SJSA1 (cell line): ENCODE measurements at regions not wholly inside any gene's neighbourhood (a gene's known extent, or its start where the extent isn't known, plus 50 kb on each side); places are given as distances from the start of the nearest gene placed in this dataset.
"Not testable (repeated sequence)": the region's sequence is repeated elsewhere in the genome, so short reads cannot be mapped to it uniquely, and the experiment has no call there.

Experiments
- DNase-seq, 2 experiments: peaks; one replicate each; pipeline ENCODE4 v3.0.0-alpha.2; 2015 to 2020; ENCODE audit warnings: low spot score in 2 of 2, low read depth in 1 of 2
- H3K27ac ChIP-seq: fragments of 250-450 bp; sonication (Bioruptor Pico); 2 replicates; pipeline ENCODE4 v1.5.1; 2020; ENCODE audit warnings: mild to moderate bottlenecking, moderate library complexity
- H3K27me3 ChIP-seq: fragments of 250-450 bp; sonication (Bioruptor Pico); replicated peaks from 2 replicates; pipeline ENCODE4 v1.5.1; 2020; ENCODE audit warnings: mild to moderate bottlenecking, moderate library complexity
- H3K36me3 ChIP-seq: fragments of 250-450 bp; sonication (Bioruptor Pico); 2 replicates; pipeline ENCODE4 v1.5.1; 2020; ENCODE audit warnings: mild to moderate bottlenecking
- H3K4me1 ChIP-seq: fragments of 250-450 bp; sonication (Bioruptor Pico); replicated peaks from 2 replicates; pipeline ENCODE4 v1.6.1; 2021; ENCODE audit warnings: mild to moderate bottlenecking
- H3K4me3 ChIP-seq: fragments of 250-450 bp; sonication (Bioruptor Pico); 2 replicates; pipeline ENCODE4 v1.5.1; 2020; ENCODE audit warnings: mild to moderate bottlenecking
- H3K9me3 ChIP-seq: fragments of 250-450 bp; sonication (Bioruptor Pico); replicated peaks from 2 replicates; pipeline ENCODE4 v1.5.1; 2020; ENCODE audit warnings: mild to moderate bottlenecking

DNA sequence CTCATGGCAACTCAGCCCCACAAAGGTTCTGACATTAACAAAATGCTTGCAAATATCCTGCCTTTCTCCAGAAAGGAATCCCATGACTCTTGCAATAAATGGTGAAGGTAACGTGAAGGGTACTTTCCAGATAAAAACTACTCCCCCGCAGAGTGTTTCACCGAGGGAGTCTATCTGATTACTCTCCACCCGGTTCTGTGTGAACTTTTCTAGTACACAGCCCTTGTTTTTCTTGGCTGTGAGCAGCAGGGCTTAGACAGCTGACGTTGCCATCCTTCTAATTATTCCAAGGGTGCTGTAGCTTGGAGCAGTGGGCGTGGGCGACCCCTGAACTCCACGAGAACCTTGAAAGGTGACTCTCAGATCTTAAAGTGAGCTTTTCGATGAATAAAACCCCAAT is 276.0 kb upstream of the IRX4 start:
- H3K36me3 ChIP-seq: no peaks in the 10 kb centered on the region
- no peak overlapping the region for H3K4me3 ChIP-seq
- DNase-seq: no peak
- no peaks in the 10 kb centered on the region; the same call in 1 of the 2 replicates for H3K27me3 ChIP-seq
- H3K4me1 ChIP-seq: no peaks in the 10 kb centered on the region
- 0 out of 2 replicates have a peak, but pooled peaks cover under 1% of the 10 kb centered on the region for H3K9me3 ChIP-seq
- H3K27ac ChIP-seq: no peak overlapping the region

DNA sequence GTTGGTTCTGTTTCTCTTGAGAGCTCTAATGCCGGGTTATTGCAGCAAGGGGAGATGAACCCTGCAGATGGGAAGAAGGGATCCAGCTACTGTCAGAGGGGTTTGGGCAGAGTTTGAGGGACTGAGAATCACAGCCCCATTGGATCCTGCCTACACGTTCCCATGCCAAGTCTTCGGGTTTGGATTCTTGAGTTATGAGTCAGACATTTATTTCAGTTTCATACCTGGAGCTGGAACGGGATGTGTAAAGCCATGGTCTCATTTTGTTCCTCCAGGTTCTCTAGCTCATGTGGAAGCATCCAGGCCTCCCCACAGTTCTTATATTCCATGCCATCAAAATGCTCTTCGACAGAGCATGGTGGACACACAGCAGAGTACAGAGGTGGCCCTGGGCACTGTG is 275.4 kb upstream of the IRX4 start:
- H3K36me3 ChIP-seq: no peaks in the 10 kb centered on the region
- no peak for DNase-seq
- H3K27me3 ChIP-seq: no peaks in the 10 kb centered on the region; the same call in 1 of the 2 replicates
- H3K4me1 ChIP-seq: no peaks in the 10 kb centered on the region
- H3K4me3 ChIP-seq: no peak overlapping the region
- H3K9me3 ChIP-seq: no peaks in the 10 kb centered on the region
- H3K27ac ChIP-seq: no peak overlapping the region

DNA sequence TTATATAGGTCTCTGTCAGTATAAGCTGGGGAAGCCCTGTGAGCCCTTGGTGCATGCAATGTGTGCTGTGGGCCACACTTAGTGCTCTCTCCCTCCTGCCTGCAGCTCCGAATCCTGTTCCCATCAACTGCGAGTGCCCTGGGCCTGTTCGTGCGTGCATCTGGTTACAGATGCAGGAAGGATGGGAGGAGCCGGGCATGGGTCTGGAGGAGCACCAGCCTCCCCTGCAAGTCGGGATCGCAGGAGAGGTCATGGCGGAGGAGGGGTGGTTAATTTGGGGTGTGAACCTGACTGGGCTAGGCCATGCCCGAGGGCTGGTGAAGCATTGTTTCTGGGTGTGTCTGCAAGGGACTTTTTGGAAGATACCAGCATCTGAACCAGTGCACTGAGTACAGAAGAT is 274.6 kb upstream of the IRX4 start:
- Histone ChIP-seq H3K36me3 (no peaks in the 10 kb centered on the region), H3K4me3 (no peak overlapping the region), H3K9me3 (no peaks in the 10 kb centered on the region), H3K27ac (no peak overlapping the region), H3K27me3 (no peaks in the 10 kb centered on the region; the same call in 1 of the 2 replicates), H3K4me1 (no peaks in the 10 kb centered on the region)
- no peak for DNase-seq

GRCh38 chr5:2156358-2157059 is 273.8 kb upstream of the IRX4 start:
- no peak for DNase-seq
- Histone ChIP-seq H3K4me1 (no peaks in the 10 kb centered on the region), H3K27ac (no peak overlapping the region), H3K36me3 (no peaks in the 10 kb centered on the region), H3K27me3 (no peaks in the 10 kb centered on the region; the same call in 1 of the 2 replicates), H3K9me3 (no peaks in the 10 kb centered on the region), H3K4me3 (no peak overlapping the region)

GRCh38 chr5:2155556-2155955 is 272.8 kb upstream of the IRX4 start:
- H3K9me3 ChIP-seq: no peaks in the 10 kb centered on the region
- H3K4me1 ChIP-seq: no peaks in the 10 kb centered on the region
- no peaks in the 10 kb centered on the region; the same call in 1 of the 2 replicates for H3K27me3 ChIP-seq
- no peak overlapping the region for H3K27ac ChIP-seq
- no peaks in the 10 kb centered on the region for H3K36me3 ChIP-seq
- no peak overlapping the region for H3K4me3 ChIP-seq
- no peak for DNase-seq

GRCh38 chr5:2153802-2154201 is 271.1 kb upstream of the IRX4 start:
- H3K4me3 ChIP-seq: no peak overlapping the region
- no peaks in the 10 kb centered on the region for H3K9me3 ChIP-seq
- H3K27ac ChIP-seq: no peak overlapping the region
- H3K27me3 ChIP-seq: no peaks in the 10 kb centered on the region; the same call in 1 of the 2 replicates
- H3K4me1 ChIP-seq: peaks cover 9% of the 10 kb centered on the region
- DNase-seq: no peak
- H3K36me3 ChIP-seq: no peaks in the 10 kb centered on the region

- Histone ChIP-seq H3K36me3 (no peaks in the 10 kb centered on the region), H3K27me3 (no peaks in the 10 kb centered on the region; the same call in 1 of the 2 replicates), H3K27ac (no peak overlapping the region), H3K9me3 (no peaks in the 10 kb centered on the region; the same call in 1 of the 2 replicates), H3K4me3 (no peak overlapping the region), H3K4me1 (peaks cover 13% of the 10 kb centered on the region)
- no peak for DNase-seq
These were observed 270.6 kb upstream of the IRX4 start for GRCh38 chr5:2153350-2153749.

- not testable (repeated sequence) for DNase-seq, H3K27ac ChIP-seq, H3K9me3 ChIP-seq, H3K36me3 ChIP-seq, H3K27me3 ChIP-seq, H3K4me3 ChIP-seq
- H3K4me1 ChIP-seq: peaks cover 13% of the 10 kb centered on the region
These were observed 268.7 kb upstream of the IRX4 start for GRCh38 chr5:2151301-2151888.

- peak in 1 of 2 experiments; percentile 38 for DNase-seq
- no peak overlapping the region for H3K27ac ChIP-seq
- no peaks in the 10 kb centered on the region; the same call in 1 of the 2 replicates for H3K27me3 ChIP-seq
- peaks cover 8% of the 10 kb centered on the region; the same call in 1 of the 2 replicates for H3K9me3 ChIP-seq
- H3K4me1 ChIP-seq: peaks cover 13% of the 10 kb centered on the region
- no peaks in the 10 kb centered on the region for H3K36me3 ChIP-seq
- no peak overlapping the region for H3K4me3 ChIP-seq
These were observed 266.4 kb upstream of the IRX4 start for GRCh38 chr5:2149195-2149539.

DNA sequence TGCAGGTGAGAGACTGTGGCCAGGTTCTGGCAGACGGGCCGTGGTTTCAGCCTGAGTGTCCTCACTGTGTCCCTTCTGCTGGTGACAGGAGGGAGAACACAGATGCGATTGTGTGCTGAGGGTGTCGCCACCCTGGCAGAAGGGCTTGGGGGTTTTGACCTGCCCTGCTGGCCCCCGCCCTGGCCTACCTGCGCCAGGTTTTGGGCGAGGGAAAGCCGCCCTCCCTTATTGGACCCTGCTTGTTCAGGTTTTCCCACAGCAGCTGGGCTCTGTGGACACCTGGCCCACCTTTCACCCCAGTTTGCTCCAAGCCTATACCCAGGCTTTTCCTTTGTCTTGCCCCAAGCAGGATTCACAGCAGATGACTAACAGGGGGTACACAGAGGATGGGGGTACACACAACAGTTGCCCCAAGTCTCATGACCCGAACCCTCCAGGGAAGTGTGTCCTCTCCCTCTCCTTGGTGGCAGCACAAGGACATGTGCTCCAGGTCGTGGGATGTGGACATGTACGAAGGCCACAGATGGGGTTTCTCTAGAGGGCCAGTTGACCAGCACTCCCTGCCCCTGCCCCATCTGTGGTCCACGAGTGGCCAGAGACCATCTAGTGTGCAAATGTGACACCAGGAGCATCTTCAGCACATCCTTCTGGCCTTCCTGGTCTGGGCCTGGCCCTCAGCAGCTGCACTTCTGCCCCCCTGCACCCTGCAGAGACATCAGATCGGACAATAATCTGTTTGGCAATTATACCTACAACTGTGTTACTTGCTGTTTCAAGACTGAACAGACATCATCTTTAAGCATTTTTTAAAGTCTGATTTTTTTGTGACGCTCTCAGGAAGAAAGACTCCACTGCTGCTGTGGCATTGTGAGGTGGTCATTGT is 265.8 kb upstream of the IRX4 start:
- Histone ChIP-seq H3K36me3 (no peaks in the 10 kb centered on the region), H3K4me1 (peaks cover 13% of the 10 kb centered on the region), H3K4me3 (no peak overlapping the region), H3K27ac (no peak overlapping the region), H3K9me3 (peaks cover 8% of the 10 kb centered on the region; the same call in 1 of the 2 replicates), H3K27me3 (no peaks in the 10 kb centered on the region)
- no peak for DNase-seq

- no peaks in the 10 kb centered on the region for H3K36me3 ChIP-seq
- no peak overlapping the region for H3K27ac ChIP-seq
- H3K9me3 ChIP-seq: peaks cover 8% of the 10 kb centered on the region; the same call in 1 of the 2 replicates
- DNase-seq: no peak
- no peaks in the 10 kb centered on the region for H3K27me3 ChIP-seq
- H3K4me1 ChIP-seq: peaks cover 13% of the 10 kb centered on the region
- no peak overlapping the region for H3K4me3 ChIP-seq
These were observed 265.0 kb upstream of the IRX4 start for GRCh38 chr5:2147504-2148311.

DNA sequence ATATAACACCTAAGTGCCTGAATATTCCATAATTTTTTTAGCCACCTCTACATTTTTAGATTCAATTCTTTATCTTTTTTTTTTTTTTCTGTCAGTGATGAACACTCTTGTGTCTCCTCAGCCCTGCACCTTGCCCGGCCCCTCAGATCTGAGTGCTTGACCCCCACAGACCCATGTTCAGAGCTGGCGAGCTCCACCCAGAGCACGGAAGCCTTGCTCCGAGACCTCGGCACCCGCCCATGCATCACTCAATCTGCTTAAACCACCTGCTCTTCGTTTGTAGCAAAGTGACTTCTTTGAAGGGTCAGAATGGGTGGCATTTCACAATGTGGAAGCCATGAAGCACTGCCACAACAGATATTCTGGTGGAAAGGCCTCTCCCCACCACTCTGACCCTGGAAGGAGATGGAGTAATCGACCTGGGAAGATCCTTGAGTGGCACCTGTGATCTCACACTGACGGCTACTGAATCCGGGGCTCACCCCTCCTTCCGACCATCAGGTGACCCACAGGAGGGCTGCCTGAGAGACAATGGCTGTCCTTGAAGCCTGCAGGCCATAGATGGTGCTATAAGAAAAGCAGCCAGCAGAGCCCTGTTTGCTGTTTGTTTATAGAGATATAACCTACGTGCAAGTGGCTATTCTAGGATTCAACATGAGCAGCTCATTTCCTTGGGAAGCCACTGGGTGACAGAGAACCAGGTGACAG is 261.1 kb upstream of the IRX4 start:
- Histone ChIP-seq H3K27me3 (no peaks in the 10 kb centered on the region), H3K4me3 (no peak overlapping the region), H3K27ac (no peak overlapping the region), H3K4me1 (peaks cover 4% of the 10 kb centered on the region; the same call in 1 of the 2 replicates), H3K9me3 (peaks cover 18% of the 10 kb centered on the region), H3K36me3 (no peaks in the 10 kb centered on the region)
- DNase-seq: peak in 1 of 2 experiments; percentile 35

DNA sequence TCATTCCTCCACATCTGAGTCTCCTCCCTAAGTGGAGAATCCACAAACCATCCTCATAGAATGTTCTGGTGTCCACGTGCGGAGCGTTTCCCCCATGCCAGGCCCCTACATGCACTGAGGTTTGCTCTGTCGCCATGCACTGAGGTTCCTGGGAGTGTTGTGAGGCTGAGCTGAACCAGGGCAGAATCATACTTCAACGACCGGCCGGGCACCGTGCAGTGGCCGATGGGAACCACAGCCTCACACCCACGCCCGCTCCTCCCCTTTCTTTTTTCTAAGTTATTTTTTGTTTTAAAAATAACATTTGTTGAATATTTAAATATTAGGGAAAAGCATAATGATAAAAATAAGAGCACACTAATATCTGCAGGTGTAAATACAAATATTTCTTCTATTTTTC is 260.4 kb upstream of the IRX4 start:
- Histone ChIP-seq H3K9me3 (peaks cover 16% of the 10 kb centered on the region), H3K27ac (no peak overlapping the region), H3K4me1 (no peaks in the 10 kb centered on the region), H3K36me3 (no peaks in the 10 kb centered on the region), H3K4me3 (no peak overlapping the region), H3K27me3 (no peaks in the 10 kb centered on the region)
- DNase-seq: no peak
